GM23338 (cell line): ENCODE measurements at regions not wholly inside any gene's neighbourhood (a gene's known extent, or its start where the extent isn't known, plus 50 kb on each side); places are given as distances from the start of the nearest gene placed in this dataset.

Experiments
- ATAC-seq: fragments of 200-7000 bp; cut with Tn5 transposase; 3 replicates; pipeline ENCODE4 v1.9.1; 2020
- DNase-seq: peaks from one replicate; pipeline ENCODE4 v3.0.0-alpha.2; 2015; ENCODE audit warnings: low spot score
- H2AFZ ChIP-seq: fragments of 200-600 bp; sonication (generic); 2 replicates; pipeline ENCODE4 v1.8.0; 2016; ENCODE audit warnings: antibody characterized with exemption, mild to moderate bottlenecking, moderate library complexity
- H3F3A ChIP-seq: fragments of 200-600 bp; sonication (generic); replicated peaks from 2 replicates; pipeline ENCODE4 v1.8.0; 2017; ENCODE audit warnings: antibody characterized with exemption, mixed run types, low read depth
- H3K27ac ChIP-seq: fragments of 200-600 bp; sonication (generic); 2 replicates; pipeline ENCODE4 v1.6.1; 2016; ENCODE audit warnings: low read depth
- H3K27me3 ChIP-seq: fragments of 200-600 bp; sonication (generic); 2 replicates; pipeline ENCODE4 v1.8.0; 2016; ENCODE audit warnings: mild to moderate bottlenecking, mixed run types, moderate library complexity; ENCODE audit not compliant: insufficient read depth
- H3K36me3 ChIP-seq: fragments of 200-600 bp; sonication (generic); 2 replicates; pipeline ENCODE4 v1.8.0; 2016; ENCODE audit warnings: mild to moderate bottlenecking; ENCODE audit not compliant: insufficient read depth
- H3K4me1 ChIP-seq: fragments of 200-600 bp; sonication (generic); 2 replicates; pipeline ENCODE4 v1.8.0; 2016; ENCODE audit warnings: mild to moderate bottlenecking, moderate library complexity; ENCODE audit not compliant: insufficient read depth
- H3K4me2 ChIP-seq: fragments of 200-600 bp; sonication (generic); 2 replicates; pipeline ENCODE4 v1.7.1; 2017; ENCODE audit warnings: mixed run types
- H3K4me3 ChIP-seq: fragments of 200-600 bp; sonication (generic); 2 replicates; pipeline ENCODE4 v1.6.1; 2016; ENCODE audit warnings: mixed run types
- H3K79me2 ChIP-seq: fragments of 200-600 bp; sonication (generic); replicated peaks from 2 replicates; pipeline ENCODE4 v1.8.0; 2017; ENCODE audit warnings: mild to moderate bottlenecking; ENCODE audit not compliant: insufficient read depth
- H3K9me2 ChIP-seq: fragments of 200-600 bp; sonication (generic); 2 replicates; pipeline ENCODE4 v1.8.0; 2017; ENCODE audit not compliant: insufficient read depth
- H4K20me1 ChIP-seq: fragments of 200-600 bp; sonication (generic); replicated peaks from 2 replicates; pipeline ENCODE4 v1.8.0; 2017; ENCODE audit warnings: mild to moderate bottlenecking; ENCODE audit not compliant: insufficient read depth
- H3K27ac Mint-ChIP-seq: 2 replicates; pipeline ENCODE4 v1.8.0; 2020; ENCODE audit warnings: inconsistent platforms, mild to moderate bottlenecking, moderate library complexity, mixed read lengths
- H3K27me3 Mint-ChIP-seq: 3 replicates; pipeline ENCODE4 v1.8.0; 2022; ENCODE audit warnings: low read depth, mild to moderate bottlenecking, moderate library complexity, mixed read lengths, inconsistent platforms; ENCODE audit not compliant: insufficient read depth, poor library complexity
- H3K36me3 Mint-ChIP-seq: 3 replicates; pipeline ENCODE4 v1.8.0; 2021; ENCODE audit warnings: low read depth, mild to moderate bottlenecking, inconsistent platforms, moderate library complexity, mixed read lengths
- H3K4me1 Mint-ChIP-seq: 3 replicates; pipeline ENCODE4 v1.8.0; 2020; ENCODE audit warnings: mild to moderate bottlenecking, inconsistent platforms, mixed read lengths
- H3K4me3 Mint-ChIP-seq: 3 replicates; pipeline ENCODE4 v1.8.0; 2021; ENCODE audit warnings: moderate library complexity, mild to moderate bottlenecking, inconsistent platforms, mixed read lengths
- H3K9me3 Mint-ChIP-seq: 3 replicates; pipeline ENCODE4 v1.8.0; 2020; ENCODE audit warnings: moderate library complexity, mild to moderate bottlenecking, inconsistent platforms, mixed read lengths
- CREB1 ChIP-seq: fragments of 250-450 bp; sonication (Bioruptor Pico); IDR thresholded peaks from 2 replicates; pipeline ENCODE4 v1.5.0; 2020; ENCODE audit warnings: low read depth, mild to moderate bottlenecking, moderate library complexity
- CTCF ChIP-seq, 2 experiments: fragments of 200-600 bp in 1 of 2; sonication (generic) in 1 of 2; conservative IDR thresholded peaks; 2 replicates each; pipeline versions ENCODE4 v1.5.1 to v1.6.1; 2016 to 2017; ENCODE audit warnings: antibody characterized with exemption in 2 of 2, low read depth in 2 of 2, mild to moderate bottlenecking in 2 of 2, moderate library complexity in 1 of 2
- ETS1 ChIP-seq: IDR thresholded peaks from 2 replicates; pipeline ENCODE4 v1.6.1; 2016; ENCODE audit warnings: antibody characterized with exemption
- EZH2 ChIP-seq: fragments of 200-600 bp; sonication (generic); IDR thresholded peaks from one replicate; pipeline ENCODE4 v1.8.0; 2017; ENCODE audit warnings: antibody characterized with exemption, mild to moderate bottlenecking, low read depth; ENCODE audit not compliant: unreplicated experiment
- EZH2phosphoT487 ChIP-seq: fragments of 200-600 bp; sonication (generic); IDR thresholded peaks from one replicate; pipeline ENCODE4 v1.8.1; 2018; ENCODE audit warnings: antibody characterized with exemption; ENCODE audit not compliant: unreplicated experiment
- NANOG ChIP-seq: IDR thresholded peaks from 2 replicates; pipeline ENCODE4 v1.6.1; 2016; ENCODE audit warnings: antibody characterized with exemption, borderline replicate concordance
- POLR2AphosphoS5 ChIP-seq: IDR thresholded peaks from 2 replicates; pipeline ENCODE4 v1.6.1; 2016; ENCODE audit warnings: antibody characterized with exemption, low read depth
- ZNF331 ChIP-seq: fragments of 250-450 bp; sonication (Bioruptor Pico); IDR thresholded peaks from 2 replicates; pipeline ENCODE4 v1.5.0; 2020; ENCODE audit warnings: low read depth, mild to moderate bottlenecking, moderate library complexity
- ZNF462 ChIP-seq: fragments of 250-450 bp; sonication (Bioruptor Pico); IDR thresholded peaks from 2 replicates; pipeline ENCODE4 v1.5.0; 2020; ENCODE audit warnings: mild to moderate bottlenecking, moderate library complexity

GRCh38 chr12:98121963-98122362 lies 393.4 kb upstream of the TMPO start:
- no peaks in the 10 kb centered on the region for H3K27me3 Mint-ChIP-seq
- H3K9me3 Mint-ChIP-seq = no peaks in the 10 kb centered on the region

GRCh38 chr12:98123021-98123461 lies 392.3 kb upstream of the TMPO start:
- Histone ChIP-seq H3K4me2 (no peak overlapping the region), H3K9me2 (no peaks in the 10 kb centered on the region), H3K27me3 (no peaks in the 10 kb centered on the region), H2AFZ (peak overlapping the region; percentile 73), H3K36me3 (no peaks in the 10 kb centered on the region), H3K79me2 (no peaks in the 10 kb centered on the region), H3K27ac (no peak overlapping the region), H4K20me1 (no peaks in the 10 kb centered on the region), H3F3A (no peaks in the 10 kb centered on the region), H3K4me1 (no peaks in the 10 kb centered on the region), H3K4me3 (no peak overlapping the region)
- ATAC-seq = no peak
- no peak overlapping the region for H3K27ac Mint-ChIP-seq
- H3K36me3 Mint-ChIP-seq = no peaks in the 10 kb centered on the region
- H3K4me1 Mint-ChIP-seq = peaks cover 16% of the 10 kb centered on the region; the same call in 2 of the 3 replicates
- no peaks in the 10 kb centered on the region for H3K27me3 Mint-ChIP-seq
- H3K9me3 Mint-ChIP-seq = no peaks in the 10 kb centered on the region
- no peak overlapping the region for H3K4me3 Mint-ChIP-seq
- DNase-seq = no peak
- TF ChIP-seq POLR2AphosphoS5 (no peak), ZNF462 (no peak), CREB1 (no peak), ZNF331 (no peak), ETS1 (no peak), CTCF (conservative IDR thresholded peaks at IDR 0.05; ENCODE audit: low read depth in 2 of 2) (no peak), EZH2 (no peak), NANOG (no peak)

More at GRCh38 chr12:98121963-98122362, 393.4 kb upstream of the TMPO start:
- Histone ChIP-seq H3K27me3 (no peaks in the 10 kb centered on the region), H4K20me1 (no peaks in the 10 kb centered on the region), H3F3A (no peaks in the 10 kb centered on the region), H3K27ac (no peak overlapping the region), H3K4me3 (no peak overlapping the region), H3K4me1 (no peaks in the 10 kb centered on the region), H3K79me2 (no peaks in the 10 kb centered on the region), H3K36me3 (no peaks in the 10 kb centered on the region), H2AFZ (no peak overlapping the region), H3K9me2 (0 out of 2 replicates have a peak, but pooled peaks cover 3% of the 10 kb centered on the region), H3K4me2 (no peak overlapping the region)
- H3K4me3 Mint-ChIP-seq = no peak overlapping the region
- ATAC-seq (no peak), DNase-seq (no peak)
- H3K36me3 Mint-ChIP-seq = no peaks in the 10 kb centered on the region
- no peak overlapping the region for H3K27ac Mint-ChIP-seq
- H3K4me1 Mint-ChIP-seq = peaks cover 8% of the 10 kb centered on the region; the same call in 2 of the 3 replicates
- TF ChIP-seq CREB1 = no peak
- no peak for TF ChIP-seq EZH2phosphoT487
- TF ChIP-seq ZNF331 = no peak
